Mucosa of rectum (tissue), 2 donors: ENCODE measurements at regions not wholly inside any gene's neighbourhood (a gene's known extent, or its start where the extent isn't known, plus 50 kb on each side); places are given as distances from the start of the nearest gene placed in this dataset.
A peak's percentile ranks its signal among the peaks of the same experiment; 100 is the strongest.
"Not testable (repeated sequence)": the region's sequence is repeated elsewhere in the genome, so short reads cannot be mapped to it uniquely, and the experiment has no call there.

Experiments
- H3K27ac ChIP-seq, 2 donors: one replicate each; pipeline ENCODE4 v1.7.0; 2013; ENCODE audit warnings: inconsistent platforms in 2 of 2, low read depth in 2 of 2, low read length in 2 of 2
- H3K27me3 ChIP-seq, 2 donors: one replicate each; pipeline ENCODE4 v1.7.0; 2013; ENCODE audit warnings: low read length in 2 of 2; ENCODE audit not compliant: control insufficient read depth in 2 of 2, insufficient read depth in 2 of 2
- H3K36me3 ChIP-seq, 2 donors: one replicate each; pipeline ENCODE4 v1.7.0; 2013; ENCODE audit warnings: low read length in 2 of 2; ENCODE audit not compliant: control insufficient read depth in 2 of 2, insufficient read depth in 2 of 2
- H3K4me1 ChIP-seq, 2 donors: one replicate each; pipeline ENCODE4 v1.7.0; 2013; ENCODE audit warnings: low read length in 2 of 2, mild to moderate bottlenecking in 1 of 2; ENCODE audit not compliant: control insufficient read depth in 2 of 2, insufficient read depth in 2 of 2
- H3K4me3 ChIP-seq, 2 donors: one replicate each; pipeline ENCODE4 v1.7.0; 2013; ENCODE audit warnings: low read length in 2 of 2
- H3K9ac ChIP-seq, 2 donors: one replicate each; pipeline ENCODE4 v1.7.0; 2013; ENCODE audit warnings: low read length in 2 of 2, low read depth in 1 of 2, mild to moderate bottlenecking in 1 of 2
- H3K9me3 ChIP-seq, 2 donors: one replicate each; pipeline ENCODE4 v1.7.0; 2013; ENCODE audit warnings: low read length in 2 of 2; ENCODE audit not compliant: control insufficient read depth in 2 of 2
- donor health status: healthy.
- donor health status: Normal muscosa, but diverticular disease.

DNA sequence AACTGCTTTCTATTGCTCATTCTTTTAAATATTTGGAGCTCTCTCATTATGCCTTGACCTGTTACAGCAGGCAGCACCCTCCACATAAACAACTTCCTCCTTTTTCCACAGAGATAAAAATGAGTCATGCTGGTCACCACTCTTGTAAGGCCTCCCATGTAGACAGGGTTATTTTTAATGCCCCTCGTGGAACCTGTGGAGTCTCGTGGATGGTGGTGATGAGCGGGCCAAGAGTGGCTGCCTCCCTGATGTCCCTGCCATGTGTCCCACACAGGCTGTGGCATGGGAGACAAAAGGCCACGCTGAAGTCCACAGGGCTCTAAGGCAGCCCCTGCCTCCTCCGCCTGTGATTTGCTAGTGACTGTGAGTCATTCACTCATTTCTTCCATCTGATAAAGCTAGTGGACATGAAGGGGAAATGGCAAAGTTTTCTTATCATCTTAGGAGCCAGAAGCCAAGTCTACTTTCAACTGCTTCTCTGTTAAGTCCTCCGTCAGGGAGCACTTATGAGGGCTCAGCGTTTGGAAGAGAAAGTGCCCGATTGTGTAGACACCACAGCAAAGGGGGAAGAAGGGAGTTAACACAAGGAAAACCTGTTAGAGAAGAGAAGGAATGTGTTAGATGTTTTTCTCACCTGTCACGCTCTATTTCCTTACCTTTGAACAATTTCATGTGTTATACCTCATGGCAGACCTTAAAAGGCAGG lies 121.6 kb upstream of the FAT1 start:
- Histone ChIP-seq H3K36me3 (no peaks in the 10 kb centered on the region), H3K9ac (peak overlapping the region in 1 of 2 donors; percentile 44), H3K4me3 (no peak overlapping the region), H3K4me1 (peaks cover 11 to 16% of the 10 kb centered on the region in 2 donors), H3K9me3 (no peaks in the 10 kb centered on the region), H3K27me3 (no peaks in the 10 kb centered on the region), H3K27ac (peak overlapping the region; percentile 77 to 82)

DNA sequence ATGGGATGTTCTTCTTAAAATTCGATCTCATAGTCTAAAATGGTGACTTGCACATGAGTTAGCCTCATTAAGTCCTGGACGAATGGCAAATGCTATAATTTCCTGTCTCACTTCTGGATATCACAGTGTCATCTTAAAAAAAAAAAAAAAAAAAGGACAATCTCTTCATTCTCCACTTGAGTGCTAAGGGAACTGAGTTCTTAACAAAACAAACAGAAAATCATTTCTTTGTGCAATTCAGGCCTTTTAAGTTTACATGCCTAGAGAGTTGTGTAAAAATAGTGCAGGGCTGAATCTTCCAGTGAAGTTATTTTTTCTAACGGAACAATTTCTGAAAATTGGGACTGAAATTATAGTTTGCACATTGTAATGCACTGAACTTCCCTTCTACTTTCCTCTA lies 122.8 kb upstream of the FAT1 start:
- H3K27me3 ChIP-seq = no peaks in the 10 kb centered on the region
- H3K9me3 ChIP-seq = no peaks in the 10 kb centered on the region
- H3K36me3 ChIP-seq = no peaks in the 10 kb centered on the region
- H3K27ac ChIP-seq = no peak overlapping the region
- H3K4me3 ChIP-seq = no peak overlapping the region
- no peak overlapping the region for H3K9ac ChIP-seq
- H3K4me1 ChIP-seq = peaks cover 11 to 21% of the 10 kb centered on the region in 2 donors

DNA sequence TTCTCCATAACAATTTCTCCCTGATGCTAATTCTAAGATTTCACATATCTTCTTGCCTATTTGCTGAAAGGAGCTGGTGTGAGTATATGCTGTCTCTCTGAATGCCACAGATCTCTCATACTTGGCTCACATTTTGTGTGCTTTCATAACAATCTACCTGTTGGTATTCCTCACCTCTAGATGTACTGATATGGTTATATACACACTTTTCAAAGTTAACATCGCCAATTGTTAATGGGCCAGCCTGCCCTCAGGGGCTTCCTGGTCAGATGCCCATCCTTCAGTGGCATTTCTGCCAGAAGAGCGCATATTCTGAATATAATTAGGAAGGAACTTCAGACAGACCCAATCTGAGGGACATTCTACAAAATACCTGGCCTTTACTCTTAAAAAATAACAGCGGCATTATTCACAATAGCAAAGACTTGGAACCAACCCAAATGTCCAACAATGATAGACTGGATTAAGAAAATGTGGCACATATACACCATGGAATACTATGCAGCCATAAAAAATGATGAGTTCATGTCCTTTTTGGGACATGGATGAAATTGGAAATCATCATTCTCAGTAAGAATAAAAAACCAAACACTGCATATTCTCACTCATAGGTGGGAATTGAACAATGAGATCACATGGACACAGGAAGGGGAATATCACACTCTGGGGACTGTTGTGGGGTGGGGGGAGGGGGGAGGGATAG lies 123.9 kb upstream of the FAT1 start:
- H3K4me1 ChIP-seq = peaks cover 11 to 25% of the 10 kb centered on the region in 2 donors
- not testable (repeated sequence) for H3K4me3 ChIP-seq, H3K9ac ChIP-seq, H3K36me3 ChIP-seq, H3K27me3 ChIP-seq, H3K9me3 ChIP-seq, H3K27ac ChIP-seq

DNA sequence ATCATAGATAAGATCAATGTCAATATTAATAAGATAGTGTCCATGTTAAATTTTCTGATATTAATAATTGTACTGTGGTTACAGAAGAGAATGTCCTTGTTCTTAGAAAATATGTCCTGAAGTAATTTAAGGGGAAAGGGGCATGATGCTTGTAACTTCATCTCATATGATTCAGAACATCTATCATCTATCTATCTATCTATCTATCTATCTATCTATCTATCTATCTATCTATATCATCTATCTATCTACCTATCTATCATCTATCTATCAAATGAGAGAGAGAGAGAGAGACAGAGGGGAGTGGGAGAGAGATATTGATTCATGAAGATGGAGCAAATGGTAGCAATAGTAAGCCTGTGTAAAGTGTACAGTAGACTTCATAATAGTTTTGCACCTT lies 124.8 kb upstream of the FAT1 start:
- Histone ChIP-seq H3K9ac (no peak overlapping the region), H3K9me3 (no peaks in the 10 kb centered on the region), H3K27ac (no peak overlapping the region), H3K36me3 (no peaks in the 10 kb centered on the region), H3K27me3 (no peaks in the 10 kb centered on the region), H3K4me3 (no peak overlapping the region), H3K4me1 (peaks cover 16 to 29% of the 10 kb centered on the region in 2 donors)

DNA sequence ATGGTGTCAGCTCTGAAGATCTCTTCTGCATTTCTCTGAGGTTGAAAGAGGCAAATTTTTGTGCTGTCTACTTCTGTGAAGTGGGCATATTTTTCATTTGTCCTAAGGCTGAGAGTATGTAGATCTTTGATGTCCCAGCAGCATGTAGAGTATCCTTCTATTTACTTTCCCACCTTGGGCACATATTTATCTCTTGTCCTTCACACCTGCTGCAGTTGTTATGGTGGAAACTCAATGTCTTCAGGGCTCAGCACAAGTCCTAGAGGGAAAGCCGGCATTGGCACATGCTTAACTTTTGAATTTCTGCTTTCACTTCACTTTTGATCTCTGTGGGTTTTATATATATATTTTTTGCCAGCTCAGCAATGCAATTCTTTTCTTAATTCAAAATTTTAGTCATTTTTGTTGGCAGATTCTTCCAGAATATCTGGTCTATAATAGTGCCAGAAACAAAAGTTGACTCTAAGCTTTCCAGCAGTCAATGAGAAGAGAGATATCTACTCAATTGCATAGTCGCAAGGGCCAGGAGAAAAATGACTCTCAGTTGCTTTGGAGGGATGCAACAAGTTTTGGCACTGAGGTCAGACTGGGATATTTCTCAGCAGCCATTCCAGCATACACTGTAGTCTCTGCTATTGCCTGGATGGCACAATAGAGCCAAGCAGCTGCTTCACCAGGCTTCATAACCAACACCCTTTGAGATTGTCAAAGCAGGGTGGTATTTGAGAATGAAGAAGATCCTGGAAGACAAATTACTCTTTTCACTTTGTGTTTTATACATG lies 127.8 kb upstream of the FAT1 start:
- Histone ChIP-seq H3K27me3 (no peaks in the 10 kb centered on the region), H3K27ac (peak overlapping the region; percentile 78 to 89), H3K9ac (no peak overlapping the region), H3K36me3 (no peaks in the 10 kb centered on the region), H3K9me3 (no peaks in the 10 kb centered on the region), H3K4me1 (peaks cover 7 to 16% of the 10 kb centered on the region in 2 donors), H3K4me3 (peak overlapping the region; percentile 5 to 6)

DNA sequence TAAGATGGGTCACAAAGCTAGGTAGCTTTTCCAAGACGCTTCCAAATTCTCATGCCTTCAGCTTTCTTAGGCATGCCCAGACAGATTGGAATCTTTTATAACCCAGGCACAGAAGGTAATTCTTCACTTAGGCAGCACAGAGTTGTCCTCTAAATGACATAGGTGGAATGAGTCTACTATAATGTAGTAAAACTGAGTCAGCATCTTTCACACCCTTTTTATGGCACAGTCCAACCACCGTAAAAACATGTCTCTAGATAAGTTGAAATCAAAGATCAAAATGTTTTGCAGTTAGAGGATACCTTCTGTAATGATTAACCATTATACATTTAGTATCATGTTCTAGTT lies 128.4 kb upstream of the FAT1 start:
- Histone ChIP-seq H3K9ac (no peak overlapping the region), H3K27me3 (no peaks in the 10 kb centered on the region), H3K9me3 (no peaks in the 10 kb centered on the region), H3K27ac (peak overlapping the region; percentile 78 to 89), H3K4me1 (peaks cover 7 to 16% of the 10 kb centered on the region in 2 donors), H3K36me3 (no peaks in the 10 kb centered on the region), H3K4me3 (peak overlapping the region; percentile 5 to 7)

DNA sequence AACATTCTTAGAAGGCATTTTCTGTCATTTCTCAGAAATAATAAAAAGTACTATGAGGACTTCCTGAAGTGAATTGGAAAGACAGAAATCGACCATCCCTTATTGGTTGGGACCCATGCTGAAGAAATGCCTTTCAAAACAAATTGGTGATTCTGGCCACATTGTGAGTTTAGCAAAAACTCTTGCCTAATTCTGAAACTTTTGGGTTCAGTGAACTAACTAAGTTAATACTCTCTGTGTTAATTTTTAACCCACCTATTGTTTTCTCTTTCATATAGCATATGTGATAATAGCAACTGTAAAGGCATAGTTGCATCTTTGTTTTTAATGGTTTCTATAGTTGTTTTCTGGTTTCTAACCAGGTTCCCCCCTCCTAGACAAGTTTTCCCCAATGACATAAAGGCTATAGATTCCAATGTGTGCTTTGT lies 129.3 kb upstream of the FAT1 start:
- no peak overlapping the region for H3K9ac ChIP-seq
- H3K9me3 ChIP-seq = no peaks in the 10 kb centered on the region
- H3K4me3 ChIP-seq = no peak overlapping the region
- no peaks in the 10 kb centered on the region for H3K36me3 ChIP-seq
- H3K27me3 ChIP-seq = no peaks in the 10 kb centered on the region
- H3K4me1 ChIP-seq = peaks cover 7 to 16% of the 10 kb centered on the region in 2 donors
- peak overlapping the region; percentile 61 to 69 for H3K27ac ChIP-seq

DNA sequence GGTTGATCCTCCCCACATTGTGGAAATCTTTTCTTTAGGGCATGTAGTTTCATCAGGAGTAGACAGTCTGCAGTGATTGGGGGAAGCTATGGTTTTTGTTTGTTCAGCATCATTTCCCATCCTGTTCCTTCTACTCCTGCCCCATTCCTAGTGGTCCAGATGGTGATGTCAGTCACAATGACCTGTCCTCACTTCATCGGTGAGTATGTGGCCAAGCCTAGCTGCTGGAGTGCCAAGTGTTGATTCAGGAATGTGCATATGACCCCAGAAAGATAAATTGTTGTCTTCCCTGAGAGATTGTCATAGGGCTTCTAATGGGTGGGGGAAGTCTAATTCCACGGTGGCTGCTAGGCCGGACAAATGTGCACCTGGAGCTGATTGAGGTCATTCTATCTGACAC lies 130.6 kb upstream of the FAT1 start:
- Histone ChIP-seq H3K36me3 (no peaks in the 10 kb centered on the region), H3K27ac (no peak overlapping the region), H3K4me3 (no peak overlapping the region), H3K4me1 (peaks cover 7 to 16% of the 10 kb centered on the region in 2 donors), H3K27me3 (no peaks in the 10 kb centered on the region), H3K9me3 (no peaks in the 10 kb centered on the region), H3K9ac (no peak overlapping the region)

DNA sequence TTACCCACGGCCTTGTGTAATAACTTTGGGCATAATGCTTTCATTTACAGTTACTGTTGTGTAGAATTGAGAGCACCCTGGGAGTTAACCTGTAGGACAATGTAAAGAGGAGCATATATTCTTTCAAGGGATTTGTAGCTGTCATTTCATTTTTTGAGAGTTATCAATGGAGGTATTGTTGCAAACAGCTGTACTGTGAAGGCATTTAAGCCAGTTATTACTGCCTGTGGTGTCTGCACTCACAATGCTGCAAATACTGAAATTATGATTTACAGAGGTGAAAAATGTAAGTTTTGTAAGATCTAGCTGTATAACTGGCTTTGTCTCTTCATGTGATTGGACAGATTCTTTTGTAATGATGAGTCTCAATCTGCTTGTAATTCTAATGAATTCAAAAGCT lies 131.5 kb upstream of the FAT1 start:
- H3K9me3 ChIP-seq = no peaks in the 10 kb centered on the region
- H3K27me3 ChIP-seq = no peaks in the 10 kb centered on the region
- H3K9ac ChIP-seq = no peak overlapping the region
- H3K36me3 ChIP-seq = no peaks in the 10 kb centered on the region
- H3K4me3 ChIP-seq = no peak overlapping the region
- H3K27ac ChIP-seq = no peak overlapping the region
- peaks cover 7 to 16% of the 10 kb centered on the region in 2 donors for H3K4me1 ChIP-seq

DNA sequence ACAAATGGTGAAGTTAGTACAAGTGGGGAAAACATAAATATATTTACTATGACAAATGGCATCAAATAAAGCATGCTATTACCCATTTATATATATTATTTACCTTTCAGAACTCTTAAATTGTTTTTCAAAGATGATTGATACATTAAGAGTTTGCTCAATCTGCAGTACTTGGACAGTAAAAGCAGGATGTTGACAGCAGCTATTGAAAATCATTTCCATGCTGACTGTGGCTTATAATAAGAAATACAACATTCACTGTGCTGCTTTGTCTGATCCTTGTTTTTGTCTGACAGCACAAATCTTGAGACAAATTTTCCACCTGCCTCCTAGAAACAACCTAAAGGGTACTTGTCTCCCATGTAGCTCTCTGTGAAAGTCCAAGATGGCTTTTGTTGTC lies 134.1 kb upstream of the FAT1 start:
- H3K27me3 ChIP-seq = no peaks in the 10 kb centered on the region
- H3K36me3 ChIP-seq = no peaks in the 10 kb centered on the region
- no peak overlapping the region for H3K9ac ChIP-seq
- no peak overlapping the region for H3K27ac ChIP-seq
- H3K4me1 ChIP-seq = peaks cover 7% of the 10 kb centered on the region in 2 donors
- no peak overlapping the region for H3K4me3 ChIP-seq
- no peaks in the 10 kb centered on the region for H3K9me3 ChIP-seq
